Left ventricle myocardium inferior (tissue), 1 donor: ENCODE measurements at regions not wholly inside any gene's neighbourhood (a gene's known extent, or its start where the extent isn't known, plus 50 kb on each side); places are given as distances from the start of the nearest gene placed in this dataset.

Source experiments
- DNase-seq: peaks from one replicate; pipeline ENCODE4 v3.0.0-alpha.2; 2020
- H3K27ac ChIP-seq: fragments of 200-600 bp; replicated peaks from 2 replicates; pipeline ENCODE4 v1.8.0; 2021
- H3K27me3 ChIP-seq: fragments of 200-600 bp; 2 replicates; pipeline ENCODE4 v1.8.0; 2021; ENCODE audit warnings: low read depth
- H3K36me3 ChIP-seq: fragments of 200-600 bp; 2 replicates; pipeline ENCODE4 v1.8.0; 2021
- H3K4me1 ChIP-seq: fragments of 200-600 bp; 2 replicates; pipeline ENCODE4 v1.8.0; 2021
- H3K4me3 ChIP-seq: fragments of 200-600 bp; 2 replicates; pipeline ENCODE4 v1.8.0; 2021; ENCODE audit warnings: mild to moderate bottlenecking, moderate library complexity
- H3K9me3 ChIP-seq: fragments of 200-600 bp; replicated peaks from 2 replicates; pipeline ENCODE4 v1.8.0; 2021
- intact Hi-C: fragments of 100-400 bp; cut with micrococcal nuclease; formaldehyde crosslinking; loops from one replicate; pipeline ENCODE4 v1.11.0; 2022
- TF ChIP-seq, protein P1 (sequence below): fragments of 200-600 bp; IDR thresholded peaks from 2 replicates; pipeline ENCODE4 v1.8.0; 2021; ENCODE audit warnings: antibody characterized with exemption, mild to moderate bottlenecking, borderline replicate concordance
- donor health status: DM: no; HTN: yes; CAD: no; lungs with severe emphysema.

DNA sequence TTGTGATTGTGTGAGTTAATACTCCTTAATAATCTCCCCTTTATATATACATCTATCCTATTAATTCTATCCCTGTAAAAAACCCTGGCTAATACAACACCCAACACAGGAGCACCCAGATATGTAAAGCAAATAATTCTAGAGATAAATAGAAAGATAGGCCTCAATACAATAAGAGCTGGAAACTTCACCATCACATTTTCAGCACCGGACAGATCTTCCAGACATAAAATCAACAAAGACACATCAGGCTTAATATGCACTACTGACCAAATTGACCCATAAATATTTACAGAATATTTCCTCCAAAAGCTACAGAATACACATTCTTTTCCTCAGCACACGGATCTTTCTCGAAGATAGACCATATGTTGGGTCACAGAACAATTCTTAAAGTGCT is 71.0 kb upstream of the ST8SIA4 start:
- no peaks in the 10 kb centered on the region for H3K36me3 ChIP-seq
- no peak overlapping the region for H3K27ac ChIP-seq
- no peaks in the 10 kb centered on the region for H3K4me1 ChIP-seq
- H3K27me3 ChIP-seq, result no peaks in the 10 kb centered on the region
- TF ChIP-seq, protein P1, sequence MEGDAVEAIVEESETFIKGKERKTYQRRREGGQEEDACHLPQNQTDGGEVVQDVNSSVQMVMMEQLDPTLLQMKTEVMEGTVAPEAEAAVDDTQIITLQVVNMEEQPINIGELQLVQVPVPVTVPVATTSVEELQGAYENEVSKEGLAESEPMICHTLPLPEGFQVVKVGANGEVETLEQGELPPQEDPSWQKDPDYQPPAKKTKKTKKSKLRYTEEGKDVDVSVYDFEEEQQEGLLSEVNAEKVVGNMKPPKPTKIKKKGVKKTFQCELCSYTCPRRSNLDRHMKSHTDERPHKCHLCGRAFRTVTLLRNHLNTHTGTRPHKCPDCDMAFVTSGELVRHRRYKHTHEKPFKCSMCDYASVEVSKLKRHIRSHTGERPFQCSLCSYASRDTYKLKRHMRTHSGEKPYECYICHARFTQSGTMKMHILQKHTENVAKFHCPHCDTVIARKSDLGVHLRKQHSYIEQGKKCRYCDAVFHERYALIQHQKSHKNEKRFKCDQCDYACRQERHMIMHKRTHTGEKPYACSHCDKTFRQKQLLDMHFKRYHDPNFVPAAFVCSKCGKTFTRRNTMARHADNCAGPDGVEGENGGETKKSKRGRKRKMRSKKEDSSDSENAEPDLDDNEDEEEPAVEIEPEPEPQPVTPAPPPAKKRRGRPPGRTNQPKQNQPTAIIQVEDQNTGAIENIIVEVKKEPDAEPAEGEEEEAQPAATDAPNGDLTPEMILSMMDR, result no peak
- no peak for DNase-seq
- H3K9me3 ChIP-seq, result peaks cover 20% of the 10 kb centered on the region
- intact Hi-C loops, result no loop called here
- H3K4me3 ChIP-seq, result no peak overlapping the region

DNA sequence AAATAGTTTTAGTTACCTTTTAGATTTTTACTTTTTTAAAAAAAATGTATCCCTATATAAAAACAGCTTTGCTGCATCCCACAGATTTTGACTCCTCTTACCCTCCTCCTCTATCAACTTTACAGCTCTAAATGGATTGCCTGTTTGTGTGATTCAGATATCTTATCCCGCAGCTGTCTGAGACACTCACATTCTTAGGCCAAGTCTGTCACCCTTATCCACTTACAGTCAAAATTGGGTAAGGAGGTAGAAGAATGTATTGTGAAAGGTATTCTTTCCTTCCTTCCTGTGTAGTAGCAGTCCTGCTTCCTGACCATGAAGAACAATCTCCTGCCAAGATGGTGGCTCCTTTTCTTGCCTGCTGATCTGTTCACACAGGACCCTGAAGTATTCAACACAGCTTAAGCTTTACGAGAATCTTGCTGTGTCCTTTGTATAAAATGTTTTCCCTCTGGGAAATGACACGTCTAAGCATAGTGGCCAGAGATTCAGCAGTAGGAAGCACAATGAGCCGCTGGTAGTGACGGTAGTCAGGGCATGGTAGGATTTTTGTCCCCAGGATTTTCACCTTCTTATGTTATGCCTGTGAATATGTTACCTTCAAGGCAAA is 67.7 kb upstream of the ST8SIA4 start:
- peaks cover 11% of the 10 kb centered on the region for H3K9me3 ChIP-seq
- H3K27ac ChIP-seq, result no peak overlapping the region
- H3K36me3 ChIP-seq, result no peaks in the 10 kb centered on the region
- TF ChIP-seq, protein P1, result no peak
- H3K4me1 ChIP-seq, result no peaks in the 10 kb centered on the region
- intact Hi-C loops, result no loop called here
- DNase-seq, result no peak
- H3K4me3 ChIP-seq, result no peak overlapping the region
- H3K27me3 ChIP-seq, result no peaks in the 10 kb centered on the region

DNA sequence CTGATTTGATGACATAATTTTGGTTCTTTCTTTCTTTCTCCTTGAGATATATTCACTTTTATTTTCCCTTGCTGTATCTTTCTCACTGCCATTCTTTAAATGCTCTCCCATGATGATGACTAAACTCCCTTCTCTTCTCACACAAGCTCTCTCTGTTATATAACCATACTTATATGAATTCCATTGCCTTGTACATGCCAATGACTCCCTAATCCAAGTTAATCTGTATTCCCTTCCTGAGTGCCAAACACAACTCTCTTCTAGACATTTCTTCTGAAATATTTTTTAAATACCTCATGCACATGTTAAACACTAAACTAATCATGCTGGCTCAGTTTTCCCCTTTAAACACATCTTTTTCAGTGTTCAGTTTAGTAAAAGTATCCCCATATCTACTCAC is 62.2 kb upstream of the ST8SIA4 start:
- no peak overlapping the region for H3K27ac ChIP-seq
- no peak for DNase-seq
- H3K9me3 ChIP-seq, result peaks cover 12% of the 10 kb centered on the region
- no peaks in the 10 kb centered on the region for H3K4me1 ChIP-seq
- H3K27me3 ChIP-seq, result no peaks in the 10 kb centered on the region
- no peak overlapping the region for H3K4me3 ChIP-seq
- intact Hi-C loops, result no loop called here
- TF ChIP-seq, protein P1, result no peak
- no peaks in the 10 kb centered on the region for H3K36me3 ChIP-seq
